ENCODE measurements at regions not wholly inside any gene's neighbourhood (a gene's known extent, or its start where the extent isn't known, plus 50 kb on each side); places are given as distances from the start of the nearest gene placed in this dataset.

DNA sequence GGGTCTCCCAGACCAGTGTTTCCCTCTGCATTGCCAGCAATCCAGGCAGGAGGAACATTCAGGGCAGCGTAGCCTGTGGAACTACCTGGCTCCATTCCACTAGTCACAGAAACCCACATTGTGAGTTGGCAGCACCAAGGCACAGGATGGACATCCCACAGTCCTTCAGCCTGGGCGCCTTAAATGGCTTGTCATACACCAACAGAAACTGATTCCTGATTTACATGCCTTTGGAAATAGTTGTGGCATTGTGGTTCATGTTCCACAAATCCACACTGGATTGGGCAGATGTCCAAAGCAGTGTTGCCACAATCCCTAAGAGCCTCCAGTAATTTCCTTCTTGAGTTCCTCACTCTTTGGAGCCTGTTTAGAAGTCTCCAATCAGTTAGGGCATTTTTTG is 225.6 kb downstream of the BLID start:
- no peaks in the 10 kb centered on the region for H3K9me3 Mint-ChIP-seq
- Histone ChIP-seq H3K27me3 (no peaks in the 10 kb centered on the region), H3K27ac (no peak overlapping the region), H2AFZ (replicated peaks) (no peak overlapping the region), H3K9ac (no peak overlapping the region), H3K4me1 (peaks cover 20% of the 10 kb centered on the region), H3K79me2 (ENCODE audit: low read depth) (no peaks in the 10 kb centered on the region), H3K4me2 (no peak overlapping the region), H3K9me3 (ENCODE audit: low read depth) (no peaks in the 10 kb centered on the region), H3K4me3 (no peak overlapping the region), H4K20me1 (ENCODE audit: low read depth) (no peaks in the 10 kb centered on the region), H3K36me3 (no peaks in the 10 kb centered on the region), H3F3A (ENCODE audit: low read depth) (no peaks in the 10 kb centered on the region)
- H3K36me3 Mint-ChIP-seq: peaks cover 4% of the 10 kb centered on the region
- DNase-seq (ENCODE audit: low spot score): no peak
- TF ChIP-seq EZH2 (IDR thresholded peaks at IDR 0.05): no peak
- no peak for TF ChIP-seq EZH2phosphoT487 (IDR thresholded peaks at IDR 0.05)
- TF ChIP-seq, protein P1, sequence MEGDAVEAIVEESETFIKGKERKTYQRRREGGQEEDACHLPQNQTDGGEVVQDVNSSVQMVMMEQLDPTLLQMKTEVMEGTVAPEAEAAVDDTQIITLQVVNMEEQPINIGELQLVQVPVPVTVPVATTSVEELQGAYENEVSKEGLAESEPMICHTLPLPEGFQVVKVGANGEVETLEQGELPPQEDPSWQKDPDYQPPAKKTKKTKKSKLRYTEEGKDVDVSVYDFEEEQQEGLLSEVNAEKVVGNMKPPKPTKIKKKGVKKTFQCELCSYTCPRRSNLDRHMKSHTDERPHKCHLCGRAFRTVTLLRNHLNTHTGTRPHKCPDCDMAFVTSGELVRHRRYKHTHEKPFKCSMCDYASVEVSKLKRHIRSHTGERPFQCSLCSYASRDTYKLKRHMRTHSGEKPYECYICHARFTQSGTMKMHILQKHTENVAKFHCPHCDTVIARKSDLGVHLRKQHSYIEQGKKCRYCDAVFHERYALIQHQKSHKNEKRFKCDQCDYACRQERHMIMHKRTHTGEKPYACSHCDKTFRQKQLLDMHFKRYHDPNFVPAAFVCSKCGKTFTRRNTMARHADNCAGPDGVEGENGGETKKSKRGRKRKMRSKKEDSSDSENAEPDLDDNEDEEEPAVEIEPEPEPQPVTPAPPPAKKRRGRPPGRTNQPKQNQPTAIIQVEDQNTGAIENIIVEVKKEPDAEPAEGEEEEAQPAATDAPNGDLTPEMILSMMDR (IDR thresholded peaks at IDR 0.05): no peak
- H3K4me1 Mint-ChIP-seq: peaks cover 33% of the 10 kb centered on the region
- H3K27me3 Mint-ChIP-seq (ENCODE audit: insufficient read depth, low read depth): peaks cover 3% of the 10 kb centered on the region
- no peak overlapping the region for H3K27ac Mint-ChIP-seq
- H3K4me3 Mint-ChIP-seq: no peak overlapping the region

DNA sequence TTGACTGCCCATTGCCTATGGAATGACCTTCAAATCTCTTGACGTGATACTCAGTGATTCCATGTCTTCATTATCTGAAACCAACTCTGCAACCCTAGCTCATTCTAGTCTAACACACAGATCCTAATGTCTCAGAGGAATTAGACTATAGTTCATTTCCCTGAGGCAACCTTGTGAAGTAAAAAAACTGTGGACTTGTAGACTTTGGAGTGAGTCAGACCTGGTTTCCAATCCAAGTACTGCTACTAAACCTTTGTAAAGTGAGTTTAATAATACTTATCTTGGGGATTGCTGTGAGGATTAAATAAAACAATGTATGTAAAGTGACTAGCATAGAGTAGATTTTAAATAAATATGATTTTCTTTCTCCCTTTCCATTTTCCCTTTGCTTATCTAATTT is 226.1 kb downstream of the BLID start:
- Mint-ChIP-seq H3K4me1 (peaks cover 33% of the 10 kb centered on the region), H3K36me3 (peaks cover 2% of the 10 kb centered on the region), H3K4me3 (no peak overlapping the region), H3K9me3 (no peaks in the 10 kb centered on the region), H3K27me3 (ENCODE audit: insufficient read depth, low read depth) (peaks cover 3% of the 10 kb centered on the region), H3K27ac (no peak overlapping the region)
- DNase-seq (ENCODE audit: low spot score): no peak
- no peak overlapping the region for H3K4me3 ChIP-seq
- no peak overlapping the region for H3K4me2 ChIP-seq
- no peaks in the 10 kb centered on the region for H4K20me1 ChIP-seq (ENCODE audit: low read depth)
- no peaks in the 10 kb centered on the region for H3K79me2 ChIP-seq (ENCODE audit: low read depth)
- peaks cover 20% of the 10 kb centered on the region for H3K4me1 ChIP-seq
- H3K36me3 ChIP-seq: no peaks in the 10 kb centered on the region
- no peaks in the 10 kb centered on the region for H3K9me3 ChIP-seq (ENCODE audit: low read depth)
- TF ChIP-seq EZH2 (IDR thresholded peaks at IDR 0.05) (no peak), EZH2phosphoT487 (IDR thresholded peaks at IDR 0.05) (no peak)
- TF ChIP-seq, protein P1 (IDR thresholded peaks at IDR 0.05): no peak
- H3K27me3 ChIP-seq: no peaks in the 10 kb centered on the region
- H2AFZ ChIP-seq (replicated peaks): no peak overlapping the region
- H3F3A ChIP-seq (ENCODE audit: low read depth): no peaks in the 10 kb centered on the region
- H3K9ac ChIP-seq: no peak overlapping the region
- H3K27ac ChIP-seq: no peak overlapping the region

DNA sequence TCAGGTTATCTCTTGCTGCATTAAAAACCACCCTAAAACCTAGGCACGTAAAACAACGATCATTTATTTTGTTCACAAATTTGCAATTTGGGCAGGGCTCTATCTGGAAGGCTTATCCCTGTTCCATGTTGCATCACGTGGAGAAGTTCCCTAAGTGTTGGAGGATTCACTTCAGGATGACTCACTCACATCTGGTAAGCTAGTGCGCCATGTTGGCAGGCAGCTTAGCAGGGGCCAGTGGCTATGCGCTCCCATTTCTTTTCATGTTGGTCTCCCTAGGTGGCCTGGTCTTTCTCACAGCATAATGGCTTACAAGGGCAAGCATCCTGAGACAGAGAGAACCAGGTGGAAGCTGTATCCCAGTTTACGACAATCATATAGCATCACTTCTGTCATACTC is 226.8 kb downstream of the BLID start:
- Mint-ChIP-seq H3K4me3 (no peak overlapping the region), H3K36me3 (no peaks in the 10 kb centered on the region), H3K9me3 (no peaks in the 10 kb centered on the region), H3K4me1 (peaks cover 33% of the 10 kb centered on the region), H3K27ac (no peak overlapping the region), H3K27me3 (ENCODE audit: insufficient read depth, low read depth) (peaks cover 3% of the 10 kb centered on the region)
- no peak overlapping the region for H2AFZ ChIP-seq (replicated peaks)
- no peak overlapping the region for H3K9ac ChIP-seq
- no peak overlapping the region for H3K27ac ChIP-seq
- no peak for DNase-seq (ENCODE audit: low spot score)
- H3K36me3 ChIP-seq: no peaks in the 10 kb centered on the region
- H3K4me1 ChIP-seq: peaks cover 20% of the 10 kb centered on the region
- H3K9me3 ChIP-seq (ENCODE audit: low read depth): no peaks in the 10 kb centered on the region
- H3K4me2 ChIP-seq: no peak overlapping the region
- no peaks in the 10 kb centered on the region for H3F3A ChIP-seq (ENCODE audit: low read depth)
- no peaks in the 10 kb centered on the region for H3K79me2 ChIP-seq (ENCODE audit: low read depth)
- no peaks in the 10 kb centered on the region for H4K20me1 ChIP-seq (ENCODE audit: low read depth)
- TF ChIP-seq EZH2phosphoT487 (IDR thresholded peaks at IDR 0.05): no peak
- TF ChIP-seq, protein P1 (IDR thresholded peaks at IDR 0.05): no peak
- TF ChIP-seq EZH2 (IDR thresholded peaks at IDR 0.05): no peak
- no peak overlapping the region for H3K4me3 ChIP-seq
- H3K27me3 ChIP-seq: no peaks in the 10 kb centered on the region
